GM08714 (cell line): ENCODE measurements at regions not wholly inside any gene's neighbourhood (a gene's known extent, or its start where the extent isn't known, plus 50 kb on each side); places are given as distances from the start of the nearest gene placed in this dataset.

ENCODE experiments used
- H3K4me3 ChIP-seq: fragments of 200-500 bp; sonication (Bioruptor generic); 2 replicates; pipeline ENCODE4 v1.5.1; 2014; ENCODE audit warnings: mild to moderate bottlenecking, low read length, inconsistent platforms
- ZNF274 ChIP-seq: IDR thresholded peaks from 2 replicates; pipeline ENCODE4 v1.6.1; 2012; ENCODE audit warnings: mild to moderate bottlenecking, low read depth, low read length

- H3K4me3 ChIP-seq = no peak overlapping the region
- TF ChIP-seq ZNF274 = no peak
These were observed 210.3 kb downstream of the ACTL7B start for GRCh38 chr9:108645520-108645919.

- no peak overlapping the region for H3K4me3 ChIP-seq
- TF ChIP-seq ZNF274 = no peak
These were observed 211.9 kb downstream of the ACTL7B start for GRCh38 chr9:108643731-108644510.

- no peak for TF ChIP-seq ZNF274
- no peak overlapping the region for H3K4me3 ChIP-seq
These were observed 212.9 kb downstream of the ACTL7B start for GRCh38 chr9:108642871-108643270.

GRCh38 chr9:108640230-108640629 lies 215.6 kb downstream of the ACTL7B start:
- TF ChIP-seq ZNF274 = no peak
- no peak overlapping the region for H3K4me3 ChIP-seq

GRCh38 chr9:108639696-108640095 lies 216.1 kb downstream of the ACTL7B start:
- TF ChIP-seq ZNF274 = no peak
- no peak overlapping the region for H3K4me3 ChIP-seq

- H3K4me3 ChIP-seq = no peak overlapping the region
- no peak for TF ChIP-seq ZNF274
These were observed 216.7 kb downstream of the ACTL7B start for GRCh38 chr9:108639091-108639490.

DNA sequence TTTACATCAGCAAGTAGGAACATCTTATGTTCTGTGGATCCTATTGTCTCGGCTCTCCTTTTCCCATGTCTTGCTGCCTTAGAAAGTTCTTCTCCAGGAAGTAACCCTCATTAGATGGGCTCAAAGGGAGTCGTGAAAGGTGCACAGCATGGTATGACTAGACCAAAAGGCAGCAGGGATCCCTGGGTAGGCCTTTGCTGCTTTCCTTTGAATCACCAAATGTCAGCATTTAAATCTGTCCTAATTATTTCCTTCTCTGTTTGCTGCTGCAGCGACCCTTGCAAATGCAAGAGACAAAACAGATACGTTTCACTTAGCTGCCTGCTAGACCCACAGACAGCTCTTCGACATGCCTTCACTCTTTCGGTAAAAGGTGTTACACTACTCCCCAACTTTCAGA lies 218.4 kb downstream of the ACTL7B start:
- H3K4me3 ChIP-seq = no peak overlapping the region
- no peak for TF ChIP-seq ZNF274

DNA sequence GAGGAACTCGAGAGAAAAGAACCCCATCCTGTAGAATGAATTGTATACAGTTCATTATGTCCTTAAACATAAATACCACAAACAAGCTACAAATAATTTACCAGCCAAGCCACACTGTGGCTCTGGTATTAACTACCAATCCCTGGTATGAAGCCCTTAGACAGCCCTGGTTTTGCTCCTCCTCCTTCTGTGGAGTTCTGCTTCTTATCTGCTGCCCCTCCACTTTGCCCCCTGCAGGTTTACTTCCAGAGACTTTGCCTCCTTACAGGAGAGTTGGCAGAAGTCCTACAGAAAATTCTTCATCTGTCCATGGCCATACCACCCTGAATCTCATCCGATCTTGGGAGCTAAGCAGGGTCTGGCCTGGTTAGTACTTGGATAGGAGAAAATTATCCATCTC lies 219.8 kb downstream of the ACTL7B start:
- no peak overlapping the region for H3K4me3 ChIP-seq
- no peak for TF ChIP-seq ZNF274

DNA sequence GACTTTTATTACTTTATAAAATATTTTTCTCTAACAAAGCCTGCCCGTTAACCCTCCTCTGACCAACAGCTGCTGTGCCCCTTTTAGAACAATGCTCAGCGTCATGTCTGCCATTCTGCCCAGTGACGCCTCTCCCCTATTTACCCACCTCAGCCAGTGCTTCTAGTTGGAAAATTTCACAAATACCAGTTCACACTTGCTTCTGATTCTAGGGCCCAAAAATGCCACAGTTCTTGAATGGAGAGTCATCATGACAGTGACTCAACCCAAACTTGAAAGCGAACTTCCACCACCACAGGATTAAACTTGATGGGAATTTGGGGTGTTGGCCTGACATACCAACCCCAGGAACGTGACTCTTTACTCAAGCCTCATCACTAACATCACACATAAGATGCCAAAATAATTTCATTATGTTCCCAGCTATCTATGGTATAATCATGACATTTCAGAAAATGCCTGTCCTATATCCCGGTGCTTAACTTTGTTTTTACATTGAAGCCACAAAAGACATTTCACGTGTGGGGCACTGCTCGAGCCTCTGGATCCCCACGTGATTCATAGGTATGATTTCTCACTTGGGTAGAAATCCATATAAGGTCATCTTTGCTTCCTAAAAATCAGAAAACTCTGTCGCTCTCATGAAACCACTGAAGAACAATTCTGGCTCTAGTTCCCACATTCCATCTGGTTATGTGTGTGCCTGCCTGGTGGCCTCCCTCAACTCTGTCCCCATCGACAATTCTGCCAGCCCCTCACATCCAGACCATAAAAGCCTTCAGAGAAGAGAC lies 220.9 kb downstream of the ACTL7B start:
- no peak for TF ChIP-seq ZNF274
- H3K4me3 ChIP-seq = no peak overlapping the region

DNA sequence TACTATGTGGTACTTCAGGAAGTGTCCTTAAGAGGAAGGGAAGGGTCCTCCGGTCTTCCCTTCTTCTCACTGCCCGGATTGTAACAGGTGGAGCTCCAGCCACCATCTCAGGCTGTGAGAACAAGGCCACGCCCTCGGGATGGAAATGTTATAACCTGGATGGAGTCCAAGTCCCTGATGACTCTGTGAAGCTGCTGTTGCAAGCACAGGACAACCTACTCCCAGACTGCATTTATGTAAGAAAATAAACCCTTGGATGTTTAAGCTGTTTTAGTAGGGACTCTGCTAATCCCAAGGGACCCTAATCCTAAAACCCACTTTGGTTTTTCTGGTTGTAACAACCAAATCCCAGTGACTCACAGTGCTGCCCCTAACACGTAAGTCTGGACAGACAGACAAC lies 221.6 kb downstream of the ACTL7B start:
- H3K4me3 ChIP-seq = no peak overlapping the region
- TF ChIP-seq ZNF274 = no peak

GRCh38 chr9:108631496-108632285 lies 224.1 kb downstream of the ACTL7B start:
- no peak overlapping the region for H3K4me3 ChIP-seq
- no peak for TF ChIP-seq ZNF274

DNA sequence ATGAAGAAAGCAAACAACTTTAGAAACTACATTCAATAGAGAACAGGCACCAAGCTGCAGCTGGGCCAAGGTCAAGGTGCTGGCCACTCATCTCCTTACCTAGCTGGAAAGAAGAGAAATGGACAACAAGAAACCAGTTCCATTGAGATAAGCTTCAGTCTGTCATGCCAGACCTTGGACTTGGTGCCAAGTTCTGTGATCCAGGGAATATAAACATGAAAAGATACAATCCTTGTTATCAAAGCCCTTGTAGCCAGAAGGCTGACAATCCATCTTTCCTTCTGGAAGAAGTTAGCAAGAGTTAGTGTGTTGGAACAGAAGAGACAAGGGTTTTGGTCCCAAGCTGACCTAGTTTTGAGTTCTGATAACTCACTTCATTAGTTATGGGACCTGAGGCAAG lies 227.5 kb downstream of the ACTL7B start:
- H3K4me3 ChIP-seq = no peak overlapping the region
- TF ChIP-seq ZNF274 = no peak

DNA sequence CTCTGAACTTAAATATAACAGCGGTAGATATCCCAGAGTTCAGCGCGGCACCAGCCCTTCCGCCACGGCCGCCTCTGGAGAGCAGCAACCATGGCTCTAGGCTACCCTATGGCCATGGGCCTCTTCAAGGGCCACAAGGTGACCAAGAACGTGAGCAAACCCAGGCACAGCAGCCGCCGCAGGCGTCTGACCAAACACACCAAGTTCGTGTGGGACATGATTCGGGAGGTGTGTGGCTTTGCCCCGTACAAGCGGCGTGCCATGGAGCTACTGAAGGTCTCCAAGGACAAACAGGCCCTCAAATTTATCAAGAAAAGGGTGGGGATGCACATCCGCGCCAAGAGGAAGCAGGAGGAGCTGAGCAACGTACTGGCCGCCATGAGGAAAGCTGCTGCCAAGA lies 229.0 kb downstream of the ACTL7B start:
- no peak for TF ChIP-seq ZNF274
- no peak overlapping the region for H3K4me3 ChIP-seq
